Type B pancreatic cell (in vitro differentiated cells): ENCODE measurements at regions not wholly inside any gene's neighbourhood (a gene's known extent, or its start where the extent isn't known, plus 50 kb on each side); places are given as distances from the start of the nearest gene placed in this dataset.

Experiments
- DNase-seq: peaks from one replicate; pipeline ENCODE4 v3.0.0; 2021; ENCODE audit warnings: mixed read lengths; ENCODE audit not compliant: unreplicated experiment; ENCODE audit errors: extremely low spot score
- H3K27ac Mint-ChIP-seq: 2 replicates; pipeline ENCODE4 v1.8.0; 2021; ENCODE audit warnings: mild to moderate bottlenecking, mixed read lengths
- H3K27me3 Mint-ChIP-seq: 2 replicates; pipeline ENCODE4 v1.8.0; 2021; ENCODE audit warnings: mixed read lengths
- H3K36me3 Mint-ChIP-seq: 2 replicates; pipeline ENCODE4 v1.8.0; 2021; ENCODE audit warnings: mixed read lengths
- H3K4me1 Mint-ChIP-seq: one replicate; pipeline ENCODE4 v1.8.0; 2021; ENCODE audit warnings: mixed read lengths; ENCODE audit not compliant: unreplicated experiment
- H3K4me3 Mint-ChIP-seq: 2 replicates; pipeline ENCODE4 v1.8.0; 2021; ENCODE audit warnings: mild to moderate bottlenecking, mixed read lengths
- H3K9me3 Mint-ChIP-seq: 2 replicates; pipeline ENCODE4 v1.8.0; 2021; ENCODE audit warnings: mixed read lengths
- CTCF ChIP-seq: fragments of 200-600 bp; sonication (generic); conservative IDR thresholded peaks from 2 replicates; pipeline ENCODE4 v1.5.0; 2021; ENCODE audit warnings: antibody characterized with exemption, mild to moderate bottlenecking

GRCh38 chr2:161049559-161049958, 110.7 kb upstream of the TANK start:
- H3K36me3 Mint-ChIP-seq = no peaks in the 10 kb centered on the region
- H3K27me3 Mint-ChIP-seq = peaks cover 12% of the 10 kb centered on the region
- no peaks in the 10 kb centered on the region for H3K4me1 Mint-ChIP-seq
- H3K4me3 Mint-ChIP-seq = no peak overlapping the region
- no peaks in the 10 kb centered on the region for H3K9me3 Mint-ChIP-seq
- no peak for DNase-seq
- no peak overlapping the region for H3K27ac Mint-ChIP-seq
- TF ChIP-seq CTCF = no peak

GRCh38 chr2:161052214-161052613, 108.0 kb upstream of the TANK start:
- H3K36me3 Mint-ChIP-seq = no peaks in the 10 kb centered on the region
- H3K9me3 Mint-ChIP-seq = no peaks in the 10 kb centered on the region
- DNase-seq = no peak
- H3K27ac Mint-ChIP-seq = no peak overlapping the region
- no peak for TF ChIP-seq CTCF
- H3K4me3 Mint-ChIP-seq = no peak overlapping the region
- H3K4me1 Mint-ChIP-seq = no peaks in the 10 kb centered on the region
- peaks cover 17% of the 10 kb centered on the region for H3K27me3 Mint-ChIP-seq

- Mint-ChIP-seq H3K4me3 (no peak overlapping the region), H3K27me3 (peaks cover 12% of the 10 kb centered on the region), H3K36me3 (no peaks in the 10 kb centered on the region), H3K4me1 (no peaks in the 10 kb centered on the region), H3K9me3 (no peaks in the 10 kb centered on the region), H3K27ac (no peak overlapping the region)
- DNase-seq = no peak
- TF ChIP-seq CTCF = no peak
Measured at GRCh38 chr2:161055289-161055688, 104.9 kb upstream of the TANK start.

- DNase-seq = no peak
- H3K27me3 Mint-ChIP-seq = peaks cover 5% of the 10 kb centered on the region
- H3K27ac Mint-ChIP-seq = no peak overlapping the region
- no peaks in the 10 kb centered on the region for H3K36me3 Mint-ChIP-seq
- H3K4me1 Mint-ChIP-seq = peaks cover 5% of the 10 kb centered on the region
- TF ChIP-seq CTCF = no peak
- H3K9me3 Mint-ChIP-seq = no peaks in the 10 kb centered on the region
- no peak overlapping the region for H3K4me3 Mint-ChIP-seq
Measured at GRCh38 chr2:161059388-161059787, 100.8 kb upstream of the TANK start.

GRCh38 chr2:161061786-161062185, 98.4 kb upstream of the TANK start:
- no peak for TF ChIP-seq CTCF
- Mint-ChIP-seq H3K27me3 (no peaks in the 10 kb centered on the region), H3K27ac (no peak overlapping the region), H3K36me3 (no peaks in the 10 kb centered on the region), H3K4me3 (no peak overlapping the region), H3K4me1 (peaks cover 5% of the 10 kb centered on the region), H3K9me3 (no peaks in the 10 kb centered on the region)
- no peak for DNase-seq
